ENCODE measurements at regions not wholly inside any gene's neighbourhood (a gene's known extent, or its start where the extent isn't known, plus 50 kb on each side); places are given as distances from the start of the nearest gene placed in this dataset.
"Not testable (repeated sequence)": the region's sequence is repeated elsewhere in the genome, so short reads cannot be mapped to it uniquely, and the experiment has no call there.

DNA sequence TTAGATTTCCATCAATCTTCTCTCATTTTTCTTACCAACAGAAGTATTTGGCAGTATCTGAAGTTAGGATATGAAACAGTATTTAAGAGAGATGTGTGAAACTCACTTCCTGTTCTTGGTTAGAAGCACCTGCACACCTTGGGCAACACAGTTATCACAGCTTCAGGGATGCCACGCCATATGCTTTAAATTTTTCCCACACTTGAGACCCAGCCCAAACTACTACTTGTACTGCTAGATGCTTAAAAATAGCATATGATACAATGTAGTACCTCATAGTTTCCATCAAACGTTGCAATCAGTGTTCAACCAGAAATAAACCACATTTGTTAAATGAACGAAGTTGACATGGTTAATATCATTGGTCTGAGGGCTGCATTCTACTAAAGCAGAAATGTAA is 725.1 kb upstream of the FRG1 start:
- DNase-seq = no peak

DNA sequence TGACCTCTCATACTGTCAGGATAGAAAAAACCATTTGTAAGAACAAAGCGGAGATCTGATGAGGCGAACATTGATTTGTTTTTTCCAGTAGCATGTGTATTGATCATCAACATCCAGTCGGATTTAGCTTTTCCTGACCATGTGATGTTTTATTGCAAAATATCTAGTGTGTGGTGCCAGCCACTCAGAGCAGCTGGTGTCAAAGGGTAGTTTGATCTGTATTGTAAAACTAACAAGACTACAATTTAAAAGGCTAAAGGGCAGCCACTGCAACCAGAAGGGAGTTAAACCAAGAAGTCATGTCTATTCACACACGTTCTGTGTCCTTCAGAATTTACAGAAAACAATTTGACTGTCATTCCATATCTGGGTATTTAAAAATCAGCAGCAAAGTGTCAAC is 719.0 kb upstream of the FRG1 start:
- no peak for DNase-seq

DNA sequence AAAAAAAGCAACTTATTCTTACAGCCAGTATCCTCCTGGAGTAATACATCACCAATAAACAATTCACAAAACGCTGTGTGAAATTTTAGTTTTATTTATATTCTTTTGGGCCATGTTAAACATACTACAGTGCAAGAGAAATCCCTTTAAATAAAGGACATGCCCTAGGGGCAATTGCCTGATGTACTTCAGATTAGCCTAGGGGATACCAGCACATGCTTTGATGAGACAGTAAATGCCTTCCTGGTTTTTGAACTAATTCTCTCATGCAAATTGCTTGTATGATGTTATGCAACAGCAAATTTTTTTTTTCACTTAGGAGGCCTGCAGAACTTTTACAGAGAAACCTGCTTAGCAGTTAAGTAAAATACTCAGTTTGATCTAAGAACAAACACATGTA is 711.9 kb upstream of the FRG1 start:
- no peak for DNase-seq

- DNase-seq = no peak
These were observed 708.4 kb upstream of the FRG1 start for GRCh38 chr4:189232274-189232673.

DNA sequence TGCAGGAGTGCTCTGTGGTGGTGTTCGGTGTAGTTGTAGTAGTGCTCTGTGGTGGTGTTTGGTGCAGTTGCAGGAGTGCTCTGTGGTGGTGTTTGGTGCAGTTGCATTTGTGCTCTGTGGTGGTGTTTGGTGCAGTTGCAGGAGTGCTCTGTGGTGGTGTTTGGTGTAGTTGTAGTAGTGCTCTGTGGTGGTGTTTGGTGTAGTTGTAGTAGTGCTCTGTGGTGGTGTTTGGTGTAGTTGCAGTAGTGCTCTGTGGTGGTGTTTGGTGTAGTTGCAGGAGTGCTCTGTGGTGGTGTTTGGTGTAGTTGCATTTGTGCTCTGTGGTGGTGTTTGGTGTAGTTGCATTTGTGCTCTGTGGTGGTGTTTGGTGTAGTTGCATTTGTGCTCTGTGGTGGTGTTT is 706.9 kb upstream of the FRG1 start:
- not testable (repeated sequence) for DNase-seq

DNA sequence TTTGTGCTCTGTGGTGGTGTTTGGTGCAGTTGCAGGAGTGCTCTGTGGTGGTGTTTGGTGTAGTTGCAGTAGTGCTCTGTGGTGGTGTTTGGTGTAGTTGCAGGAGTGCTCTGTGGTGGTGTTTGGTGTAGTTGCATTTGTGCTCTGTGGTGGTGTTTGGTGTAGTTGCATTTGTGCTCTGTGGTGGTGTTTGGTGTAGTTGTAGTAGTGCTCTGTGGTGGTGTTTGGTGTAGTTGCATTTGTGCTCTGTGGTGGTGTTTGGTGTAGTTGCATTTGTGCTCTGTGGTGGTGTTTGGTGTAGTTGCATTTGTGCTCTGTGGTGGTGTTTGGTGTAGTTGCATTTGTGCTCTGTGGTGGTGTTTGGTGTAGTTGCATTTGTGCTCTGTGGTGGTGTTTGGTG is 705.7 kb upstream of the FRG1 start:
- not testable (repeated sequence) for DNase-seq

DNA sequence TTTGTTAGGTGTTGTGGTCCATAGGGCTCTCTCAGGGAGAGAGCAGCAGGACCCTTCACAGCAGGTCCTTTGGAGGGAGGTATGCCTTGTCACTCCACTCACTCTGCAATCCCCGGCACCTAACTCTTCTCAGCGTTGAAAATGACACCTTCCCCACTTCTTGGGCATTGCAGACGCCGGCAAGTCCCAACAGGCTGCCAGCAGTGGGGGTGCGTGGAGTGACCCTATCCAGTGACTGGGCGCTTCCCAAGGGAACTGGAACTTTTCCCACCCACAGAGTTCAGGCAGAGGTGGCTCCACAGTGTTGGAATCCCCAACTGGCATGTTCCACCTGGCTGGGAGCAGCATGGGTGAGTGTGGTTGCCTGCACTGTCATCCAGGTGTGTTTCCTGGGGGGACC is 705.1 kb upstream of the FRG1 start:
- DNase-seq = no peak

DNA sequence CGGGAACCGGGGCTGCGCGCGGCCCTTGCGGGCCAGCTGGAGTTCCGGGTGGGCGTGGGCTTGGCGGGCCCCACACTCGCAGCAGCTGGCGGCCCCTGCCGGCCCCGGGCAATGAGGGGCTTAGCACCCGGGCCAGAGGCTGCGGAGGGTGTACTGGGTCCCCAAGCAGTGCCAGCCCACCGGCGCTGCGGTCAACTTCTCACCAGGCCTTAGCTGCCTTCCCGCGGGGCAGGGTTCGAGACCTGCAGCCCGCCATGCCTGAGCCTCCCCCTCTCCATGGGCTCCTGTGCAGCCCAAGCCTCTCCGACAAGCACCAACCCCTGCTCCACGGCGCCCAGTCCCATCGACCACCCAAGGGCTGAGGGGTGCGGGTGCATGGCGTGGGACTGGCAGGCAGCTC is 704.4 kb upstream of the FRG1 start:
- DNase-seq = not testable (repeated sequence)

- DNase-seq = no peak
These were observed 703.3 kb upstream of the FRG1 start for GRCh38 chr4:189237340-189237739.

DNA sequence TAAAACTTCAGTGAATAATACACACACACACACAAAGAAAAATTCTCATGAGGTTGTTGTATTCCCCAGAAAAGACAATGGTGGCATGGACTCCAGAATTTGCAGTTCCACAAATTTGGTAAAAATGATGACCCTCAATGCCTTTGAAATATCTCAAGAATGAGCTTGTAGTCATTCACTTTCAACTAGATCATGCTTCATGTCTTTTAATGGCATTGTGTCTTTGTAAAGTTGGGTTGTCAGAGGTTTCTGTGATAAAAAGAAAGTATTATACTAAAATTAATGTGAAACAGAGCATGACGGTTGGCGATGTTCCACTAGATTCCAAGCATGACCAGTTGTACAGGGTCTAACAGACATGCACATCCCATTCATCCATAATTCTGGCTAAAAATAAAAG is 685.0 kb upstream of the FRG1 start:
- DNase-seq = no peak

GRCh38 chr4:189261475-189261874 is 679.2 kb upstream of the FRG1 start:
- DNase-seq = no peak

DNA sequence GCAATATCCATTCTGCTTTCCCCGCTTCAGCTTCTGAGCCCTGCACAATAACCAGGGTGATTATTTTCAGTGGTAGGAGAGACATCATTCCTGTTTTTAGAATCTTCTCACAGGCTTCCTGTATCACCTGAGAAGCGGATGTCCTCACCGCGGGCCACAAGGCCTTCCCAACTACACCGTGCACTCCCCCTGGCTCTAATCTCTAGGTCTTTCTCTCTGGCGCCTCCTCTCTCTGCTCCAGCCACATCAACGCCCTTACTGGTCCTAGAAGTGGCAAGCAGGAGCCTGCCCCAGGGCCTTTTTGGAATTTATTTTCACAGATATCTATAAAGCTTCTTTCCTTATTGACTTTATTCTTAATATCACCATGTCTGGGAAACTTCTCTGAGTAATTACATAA is 675.2 kb upstream of the FRG1 start:
- no peak for DNase-seq

DNA sequence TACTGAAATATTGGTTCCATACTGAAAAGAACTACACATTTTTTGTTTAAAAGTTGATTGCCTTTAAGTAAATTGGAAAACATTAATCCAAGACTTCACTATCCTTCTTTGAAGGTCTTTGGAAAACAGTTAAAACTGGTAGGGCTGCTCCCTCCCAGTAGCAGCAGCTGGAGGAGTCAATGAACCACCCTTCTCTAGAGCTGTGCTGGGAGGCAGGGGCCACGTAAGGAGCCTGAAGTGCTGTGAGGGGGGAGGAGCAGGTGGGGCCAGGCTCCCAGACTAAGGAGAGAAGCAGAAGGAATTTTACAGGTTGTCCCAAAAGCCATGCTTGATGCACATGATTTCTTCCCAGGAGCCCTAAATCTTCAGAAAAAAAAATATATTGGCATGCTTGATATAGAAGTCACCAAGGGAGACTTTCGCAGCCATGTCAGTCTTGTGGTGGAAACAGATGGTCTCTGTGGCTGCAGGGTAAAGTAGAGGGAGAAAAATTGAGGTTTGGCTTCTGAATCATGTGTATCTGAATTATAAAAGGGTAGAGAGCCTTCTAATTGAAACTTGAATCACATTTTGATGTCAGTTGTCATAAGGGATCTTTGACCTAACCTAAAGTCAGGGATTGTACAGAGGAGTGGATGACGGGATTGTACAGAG is 673.2 kb upstream of the FRG1 start:
- no peak for DNase-seq

DNA sequence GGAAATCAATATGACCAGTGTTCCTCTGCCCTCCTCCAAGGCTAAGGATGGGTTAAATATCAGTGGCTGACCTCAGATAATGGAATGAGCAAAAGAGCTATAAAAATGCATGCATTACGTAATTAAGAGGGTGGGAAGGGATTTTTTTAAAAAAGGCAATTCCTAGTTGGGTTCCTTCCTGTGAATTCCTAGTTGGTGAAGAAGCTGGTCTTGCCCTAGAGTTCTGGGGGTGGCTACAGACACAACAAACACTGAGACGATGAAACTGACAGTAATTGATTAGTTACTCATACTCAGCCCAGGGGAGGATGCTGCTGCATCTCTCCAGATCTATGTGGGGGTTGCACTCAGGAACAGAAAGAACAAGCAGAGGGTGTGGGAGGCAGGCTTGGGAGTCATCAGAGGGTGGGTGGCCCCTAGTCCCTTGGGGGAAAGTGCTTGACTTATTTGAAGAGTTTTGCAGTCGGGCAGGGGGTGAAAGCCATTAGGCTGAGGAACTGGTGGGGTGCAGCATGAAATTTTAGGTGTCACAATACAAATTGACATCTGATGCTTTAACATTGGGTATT is 662.0 kb upstream of the FRG1 start:
- no peak for DNase-seq

DNA sequence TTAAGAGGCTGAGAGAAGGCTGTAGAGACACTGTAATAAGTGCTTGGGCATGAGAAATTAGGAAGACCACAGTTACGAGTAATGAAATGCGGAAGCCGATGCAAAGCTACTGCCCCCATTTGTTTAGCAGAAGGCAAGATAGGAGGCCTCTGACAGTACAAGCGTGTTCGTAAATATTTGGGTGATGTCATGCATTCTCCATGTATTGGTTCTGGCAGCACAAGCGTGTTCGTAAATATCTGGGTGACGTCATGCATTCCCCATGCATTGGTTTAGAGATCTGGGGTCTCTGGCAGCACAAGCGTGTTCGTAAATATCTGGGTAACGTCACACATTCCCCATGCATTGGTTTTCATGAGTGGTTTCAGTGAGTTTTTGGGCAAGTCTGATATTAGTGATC is 661.5 kb upstream of the FRG1 start:
- DNase-seq = no peak

- no peak for DNase-seq
These were observed 655.3 kb upstream of the FRG1 start for GRCh38 chr4:189285377-189285776.

DNA sequence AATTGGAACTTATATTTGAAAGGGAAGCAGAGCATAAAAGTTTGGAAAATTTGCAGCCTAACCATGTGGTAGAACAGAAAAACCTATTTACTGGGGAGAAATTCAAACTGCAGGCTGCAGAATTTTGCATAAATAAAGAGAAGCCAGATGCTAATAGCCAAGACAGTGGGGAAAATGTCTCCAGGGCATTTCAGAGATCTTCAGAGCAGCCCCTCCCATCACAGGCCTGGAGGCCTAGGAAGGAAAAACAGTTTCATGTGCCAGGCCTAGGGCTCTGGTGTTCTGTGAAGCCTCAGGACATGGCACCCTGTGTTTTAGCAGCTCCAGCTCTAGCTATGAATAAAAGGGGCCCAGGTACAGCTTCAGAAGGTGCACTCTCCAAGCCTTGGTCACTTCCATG is 648.7 kb upstream of the FRG1 start:
- no peak for DNase-seq

- DNase-seq = no peak
These were observed 647.2 kb upstream of the FRG1 start for GRCh38 chr4:189293459-189293858.

GRCh38 chr4:189294574-189294973 is 646.1 kb upstream of the FRG1 start:
- DNase-seq = no peak

GRCh38 chr4:189299706-189300105 is 641.0 kb upstream of the FRG1 start:
- DNase-seq = no peak

GRCh38 chr4:189301692-189302091 is 639.0 kb upstream of the FRG1 start:
- DNase-seq = no peak

- DNase-seq = no peak
These were observed 638.0 kb upstream of the FRG1 start for GRCh38 chr4:189302719-189303118.

DNA sequence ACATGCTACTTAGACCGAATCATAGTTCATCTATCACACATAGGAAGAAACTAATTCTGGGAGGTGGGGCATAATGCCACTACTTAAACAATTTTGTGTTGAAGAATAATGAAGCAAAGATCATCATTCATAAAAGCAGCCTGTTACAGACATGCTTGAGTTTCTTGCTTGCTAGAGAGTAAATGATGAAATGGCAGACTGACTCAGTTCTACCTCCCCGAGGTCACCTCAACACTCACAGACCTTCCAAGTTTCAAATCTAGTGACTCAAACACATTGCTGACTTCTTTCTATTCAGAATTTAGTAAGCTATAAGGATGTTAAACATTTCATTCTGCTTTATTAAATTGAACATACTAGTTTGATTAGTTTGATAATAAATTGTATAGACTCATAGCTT is 636.5 kb upstream of the FRG1 start:
- no peak for DNase-seq

GRCh38 chr4:189304809-189305208 is 635.9 kb upstream of the FRG1 start:
- DNase-seq = no peak

GRCh38 chr4:189305500-189305899 is 635.2 kb upstream of the FRG1 start:
- no peak for DNase-seq
